ENCODE measurements at regions not wholly inside any gene's neighbourhood (a gene's known extent, or its start where the extent isn't known, plus 50 kb on each side); places are given as distances from the start of the nearest gene placed in this dataset.

DNA sequence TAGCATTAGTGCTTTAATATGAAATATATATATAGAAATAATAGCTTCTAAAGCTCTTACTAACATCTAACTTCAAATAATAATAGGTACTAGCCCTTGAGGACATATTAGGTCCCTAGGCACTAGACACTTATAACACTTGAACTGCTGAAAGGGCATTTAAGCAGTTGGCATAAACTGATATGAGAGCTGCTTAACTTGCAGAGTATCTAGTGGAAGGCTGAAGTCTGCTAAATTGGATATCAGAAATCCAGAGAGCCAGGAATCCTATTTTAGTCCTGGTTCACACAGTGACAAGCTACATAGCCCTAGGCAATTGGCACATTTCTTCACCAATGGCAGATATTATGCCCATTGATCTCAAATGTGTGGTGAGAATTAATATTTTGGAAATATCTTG, 326.9 kb upstream of the UBE2E3 start:
- TF ChIP-seq TAF1 (IDR thresholded peaks at IDR 0.05; ENCODE audit: borderline replicate concordance, low read depth, low read length) = no peak
- no peak for TF ChIP-seq POLR2AphosphoS5 (IDR thresholded peaks at IDR 0.05; ENCODE audit: low read depth, low read length)
- TF ChIP-seq POLR2A (IDR thresholded peaks at IDR 0.05; ENCODE audit: low read depth, low read length) = no peak
- FAIRE-seq (no peak), DNase-seq (ENCODE audit: insufficient read length) (no peak)

DNA sequence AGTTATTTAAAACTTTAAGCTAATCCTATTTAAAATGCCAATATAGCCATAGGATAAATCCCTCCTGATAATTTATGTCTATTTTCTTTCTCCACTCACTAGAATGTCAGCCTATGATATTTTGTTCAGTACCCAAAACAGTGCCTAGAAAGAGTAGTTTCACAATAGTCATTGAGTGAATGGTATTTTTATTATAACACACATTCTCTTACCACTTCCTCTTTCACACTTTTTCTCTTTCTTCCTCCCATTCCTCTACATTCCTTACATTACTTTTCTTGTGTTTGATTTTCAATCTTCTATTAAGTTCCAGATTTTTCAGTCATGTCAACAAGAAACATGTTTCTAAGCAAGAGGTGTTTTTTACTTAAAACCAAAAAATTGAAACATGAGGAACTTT, 327.6 kb upstream of the UBE2E3 start:
- FAIRE-seq (no peak), DNase-seq (ENCODE audit: insufficient read length) (no peak)
- TF ChIP-seq POLR2AphosphoS5 (IDR thresholded peaks at IDR 0.05; ENCODE audit: low read depth, low read length) (no peak), POLR2A (IDR thresholded peaks at IDR 0.05; ENCODE audit: low read depth, low read length) (no peak), TAF1 (IDR thresholded peaks at IDR 0.05; ENCODE audit: borderline replicate concordance, low read depth, low read length) (no peak)

DNA sequence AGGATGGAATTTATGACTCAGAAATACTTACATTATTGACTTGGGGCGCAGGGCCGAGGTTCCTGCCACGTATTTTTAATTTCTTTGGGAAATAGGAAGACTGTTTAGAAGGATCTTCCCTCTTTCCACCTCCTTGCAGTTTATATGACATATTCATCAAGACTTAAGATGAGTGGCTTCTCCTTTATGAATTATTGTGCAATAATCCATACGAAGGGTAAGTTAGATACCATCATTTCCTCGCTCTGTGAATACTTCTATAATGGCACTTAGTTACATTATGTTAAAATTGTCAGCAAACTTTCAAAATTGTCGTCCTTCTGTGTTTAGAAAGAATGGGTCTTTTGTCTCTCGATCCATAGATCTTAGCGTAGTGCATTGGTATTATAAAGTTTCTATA, 328.8 kb upstream of the UBE2E3 start:
- FAIRE-seq (no peak), DNase-seq (ENCODE audit: insufficient read length) (no peak)
- TF ChIP-seq POLR2A (IDR thresholded peaks at IDR 0.05; ENCODE audit: low read depth, low read length) = no peak
- no peak for TF ChIP-seq TAF1 (IDR thresholded peaks at IDR 0.05; ENCODE audit: borderline replicate concordance, low read depth, low read length)
- TF ChIP-seq POLR2AphosphoS5 (IDR thresholded peaks at IDR 0.05; ENCODE audit: low read depth, low read length) = no peak

DNA sequence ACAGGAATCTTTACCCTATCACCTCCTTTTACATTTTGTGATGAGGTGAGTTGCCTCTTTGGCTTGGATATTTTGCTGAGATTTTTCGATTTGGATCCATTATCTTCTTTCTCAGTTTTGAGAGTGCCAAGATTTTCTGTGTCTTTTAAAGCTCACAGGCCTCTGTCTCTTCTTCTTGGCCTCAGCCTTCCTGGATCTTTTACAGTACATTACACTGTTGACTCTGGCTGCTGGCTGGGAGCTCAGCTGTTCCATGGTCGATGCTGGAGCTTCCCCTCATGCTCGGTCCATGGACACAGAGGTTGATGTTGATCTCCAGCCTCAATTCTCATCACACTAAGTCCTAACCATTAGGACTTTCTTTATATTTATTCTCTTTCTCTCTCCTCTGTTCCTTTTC, 332.8 kb upstream of the UBE2E3 start:
- no peak for DNase-seq (ENCODE audit: insufficient read length)
- TF ChIP-seq POLR2AphosphoS5 (IDR thresholded peaks at IDR 0.05; ENCODE audit: low read depth, low read length) = no peak
- FAIRE-seq = no peak

DNA sequence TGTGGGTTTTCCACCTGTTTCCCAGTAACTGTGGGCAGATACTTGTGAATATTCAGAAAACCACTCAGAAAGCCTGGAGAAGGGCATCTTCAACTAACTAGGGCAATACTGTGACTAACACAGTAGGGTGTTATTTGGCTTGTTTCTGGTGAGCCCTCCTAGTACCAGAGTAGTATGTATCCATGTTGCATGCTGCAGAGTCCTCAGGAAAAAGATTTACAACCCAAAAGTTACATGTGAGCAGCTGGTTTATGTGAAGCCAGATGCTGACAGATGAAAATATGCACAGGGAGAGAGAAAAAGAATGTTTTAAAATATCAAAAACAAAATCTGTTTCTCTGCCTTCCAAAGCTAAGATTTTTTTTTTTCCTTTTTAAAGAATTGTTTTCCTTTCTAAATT, 333.2 kb upstream of the UBE2E3 start:
- FAIRE-seq = no peak
- DNase-seq (ENCODE audit: insufficient read length) = no peak
- no peak for TF ChIP-seq POLR2AphosphoS5 (IDR thresholded peaks at IDR 0.05; ENCODE audit: low read depth, low read length)
- TF ChIP-seq POLR2A (IDR thresholded peaks at IDR 0.05; ENCODE audit: low read depth, low read length) = no peak
- TF ChIP-seq TAF1 (IDR thresholded peaks at IDR 0.05; ENCODE audit: borderline replicate concordance, low read depth, low read length) = no peak

DNA sequence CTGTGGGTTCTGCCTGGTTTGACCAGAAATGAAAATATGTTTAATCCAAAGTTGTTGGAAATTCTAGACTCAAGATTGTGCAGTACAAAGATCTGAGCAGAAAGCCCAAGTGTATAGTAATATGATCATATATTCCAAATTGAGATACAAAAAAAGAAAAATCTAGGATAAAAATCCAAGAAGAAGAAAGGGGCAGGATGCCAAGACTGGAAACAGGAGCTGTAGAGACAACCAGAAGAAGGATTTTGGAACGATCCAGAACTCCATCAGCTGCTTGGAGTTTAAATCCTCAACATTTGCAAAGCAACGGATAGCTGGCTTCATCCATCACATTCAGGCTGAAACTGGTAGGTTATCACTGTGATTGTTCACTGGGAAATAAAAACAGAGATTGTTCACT, 333.6 kb upstream of the UBE2E3 start:
- no peak for TF ChIP-seq TAF1 (IDR thresholded peaks at IDR 0.05; ENCODE audit: borderline replicate concordance, low read depth, low read length)
- TF ChIP-seq POLR2A (IDR thresholded peaks at IDR 0.05; ENCODE audit: low read depth, low read length) = no peak
- TF ChIP-seq POLR2AphosphoS5 (IDR thresholded peaks at IDR 0.05; ENCODE audit: low read depth, low read length) = no peak
- DNase-seq (ENCODE audit: insufficient read length) = no peak
- no peak for FAIRE-seq

DNA sequence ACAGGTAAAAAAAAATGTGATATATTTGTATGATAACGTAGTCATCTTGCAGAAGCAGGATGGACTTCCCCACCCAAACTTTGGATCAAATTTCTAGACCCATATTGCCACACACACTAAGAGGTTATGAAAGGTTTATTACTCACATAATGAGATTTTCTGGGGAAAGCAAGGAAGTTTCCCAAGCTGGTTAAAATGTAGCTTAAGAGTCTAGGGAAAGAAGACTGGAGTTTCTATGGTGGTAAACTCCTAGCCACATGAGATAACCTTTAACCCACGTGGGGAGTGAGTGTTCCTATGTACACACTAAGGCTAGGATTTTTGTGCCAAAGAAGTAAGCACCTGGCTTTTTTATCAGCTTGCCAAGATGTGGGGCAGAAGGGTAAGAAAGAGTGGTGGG, 335.7 kb upstream of the UBE2E3 start:
- TF ChIP-seq TAF1 (IDR thresholded peaks at IDR 0.05; ENCODE audit: borderline replicate concordance, low read depth, low read length) (no peak), POLR2A (IDR thresholded peaks at IDR 0.05; ENCODE audit: low read depth, low read length) (no peak), POLR2AphosphoS5 (IDR thresholded peaks at IDR 0.05; ENCODE audit: low read depth, low read length) (no peak)
- FAIRE-seq (no peak), DNase-seq (ENCODE audit: insufficient read length) (no peak)

DNA sequence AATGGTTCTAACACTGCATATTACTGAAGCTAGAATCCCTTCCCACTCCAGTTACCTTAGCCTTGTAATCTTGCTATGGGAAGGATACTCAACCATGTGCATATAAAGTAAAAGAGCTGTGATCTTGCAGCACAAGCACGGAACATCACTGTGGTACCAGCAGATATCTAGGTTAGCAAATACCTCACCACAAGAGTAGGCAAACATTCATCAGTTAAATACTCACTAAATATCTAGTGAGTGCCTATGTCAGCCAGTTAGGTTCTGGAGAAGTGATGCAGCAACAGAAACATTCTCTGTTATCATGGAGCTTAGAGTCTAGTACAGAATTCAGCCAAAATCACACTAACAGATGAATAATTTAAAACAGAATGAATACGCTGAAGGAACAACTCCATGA, 349.6 kb upstream of the UBE2E3 start:
- FAIRE-seq (no peak), DNase-seq (ENCODE audit: insufficient read length) (no peak)
- TF ChIP-seq TAF1 (IDR thresholded peaks at IDR 0.05; ENCODE audit: borderline replicate concordance, low read depth, low read length) = no peak
- no peak for TF ChIP-seq POLR2A (IDR thresholded peaks at IDR 0.05; ENCODE audit: low read depth, low read length)
- no peak for TF ChIP-seq POLR2AphosphoS5 (IDR thresholded peaks at IDR 0.05; ENCODE audit: low read depth, low read length)

DNA sequence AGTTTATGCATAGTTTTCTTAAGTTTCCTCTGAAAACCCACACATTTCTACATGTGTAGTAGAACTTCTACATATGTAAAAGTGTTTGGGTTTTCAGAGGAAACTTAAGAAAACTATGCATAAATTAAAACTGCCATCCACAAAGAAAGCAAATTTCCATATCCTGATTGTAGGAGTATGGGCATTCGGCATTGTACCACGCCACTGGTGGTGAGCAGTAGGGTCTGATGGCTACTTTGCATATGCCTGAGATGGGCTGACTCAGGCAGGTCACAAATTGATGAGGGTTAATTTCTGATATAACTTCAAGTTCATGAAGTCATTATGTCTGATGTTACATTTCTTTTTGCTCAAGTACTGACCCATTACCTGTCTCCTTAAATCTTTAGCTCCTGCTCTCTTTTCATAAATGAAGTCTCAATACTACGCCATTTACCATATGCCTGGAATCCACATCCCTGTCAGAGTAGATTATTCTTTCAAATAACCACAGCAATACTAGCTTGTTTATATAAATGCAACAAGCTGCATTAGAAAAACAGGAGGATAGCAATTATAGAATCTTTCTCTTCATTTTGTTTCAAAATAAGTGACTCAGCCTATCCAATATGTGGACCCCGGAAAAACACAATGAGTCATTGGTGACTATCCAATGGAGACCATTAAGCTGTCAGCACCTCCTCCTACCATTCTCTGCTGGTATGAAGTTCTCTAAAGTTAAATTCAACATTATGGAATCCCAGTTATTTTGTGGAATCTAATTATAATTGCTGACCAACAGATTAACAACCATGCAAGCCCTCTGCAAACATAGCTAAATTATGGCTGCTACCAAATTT, 355.2 kb upstream of the UBE2E3 start:
- DNase-seq (ENCODE audit: insufficient read length) = no peak
- no peak for FAIRE-seq
- TF ChIP-seq POLR2AphosphoS5 (IDR thresholded peaks at IDR 0.05; ENCODE audit: low read depth, low read length) (no peak), TAF1 (IDR thresholded peaks at IDR 0.05; ENCODE audit: borderline replicate concordance, low read depth, low read length) (no peak), POLR2A (IDR thresholded peaks at IDR 0.05; ENCODE audit: low read depth, low read length) (no peak)

DNA sequence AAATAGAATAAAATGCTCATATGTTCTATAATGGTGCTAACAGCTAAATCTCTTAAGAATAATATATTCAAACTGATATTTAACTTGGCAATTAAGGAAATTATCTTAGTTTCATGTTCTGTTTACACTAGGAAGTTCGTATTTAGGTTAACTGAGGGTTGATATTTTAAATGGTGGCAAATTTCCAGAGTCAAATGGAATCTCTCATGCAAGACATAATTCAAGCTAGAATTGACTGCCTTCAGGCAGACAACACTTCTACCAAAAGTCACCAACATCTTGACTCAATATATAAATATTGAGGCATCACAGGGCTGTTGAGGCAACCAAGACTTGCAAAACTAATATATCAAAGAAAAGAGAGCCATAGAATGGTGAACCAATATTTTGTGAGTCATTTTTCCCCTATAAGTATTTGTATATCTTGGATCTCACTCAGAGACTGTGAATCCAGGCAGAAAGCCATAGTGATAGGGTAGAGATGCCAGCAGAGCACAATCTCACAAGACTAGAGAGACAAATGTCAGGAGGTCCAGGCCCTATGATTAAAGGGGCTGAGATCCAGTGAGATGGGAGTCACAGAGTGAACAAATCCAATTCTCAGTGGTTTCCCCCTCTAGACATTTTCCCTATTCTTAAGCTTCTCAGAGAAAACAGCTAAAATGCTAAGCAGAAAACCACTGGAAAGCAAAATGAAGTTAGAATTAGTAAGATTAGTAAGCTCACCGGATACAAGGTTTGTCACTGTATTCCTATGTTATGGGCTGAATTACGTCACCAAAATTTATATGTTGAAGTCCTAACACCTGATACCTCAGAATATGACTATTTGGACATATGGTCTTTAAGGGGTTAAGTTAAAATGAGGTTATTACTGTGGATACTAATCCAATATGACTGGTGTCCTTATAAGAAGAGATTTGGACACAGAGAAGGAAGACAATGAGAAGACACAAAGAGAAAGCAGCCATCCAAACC, 358.2 kb upstream of the UBE2E3 start:
- FAIRE-seq = no peak
- no peak for TF ChIP-seq POLR2AphosphoS5 (IDR thresholded peaks at IDR 0.05; ENCODE audit: low read depth, low read length)
- no peak for TF ChIP-seq POLR2A (IDR thresholded peaks at IDR 0.05; ENCODE audit: low read depth, low read length)
- no peak for TF ChIP-seq TAF1 (IDR thresholded peaks at IDR 0.05; ENCODE audit: borderline replicate concordance, low read depth, low read length)

DNA sequence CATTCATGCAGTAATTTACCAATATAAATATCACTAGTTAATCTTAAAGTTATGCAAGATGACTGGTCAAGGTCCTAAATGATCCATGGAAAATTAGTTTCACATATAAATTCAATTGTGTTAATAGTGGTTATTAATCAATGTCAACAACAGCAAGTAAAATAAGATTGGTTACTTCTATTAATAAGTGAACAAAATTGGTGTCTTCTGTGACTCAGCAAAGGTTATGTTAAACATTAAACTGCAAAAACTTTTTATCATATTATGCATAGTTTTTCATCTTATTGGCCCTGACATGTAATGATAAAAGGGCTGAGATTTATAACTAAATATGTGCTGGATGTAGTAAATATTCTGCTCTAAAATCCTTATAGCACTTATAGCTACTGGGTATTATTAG, 359.0 kb upstream of the UBE2E3 start:
- no peak for DNase-seq (ENCODE audit: insufficient read length)
- TF ChIP-seq POLR2A (IDR thresholded peaks at IDR 0.05; ENCODE audit: low read depth, low read length) = no peak
- no peak for TF ChIP-seq TAF1 (IDR thresholded peaks at IDR 0.05; ENCODE audit: borderline replicate concordance, low read depth, low read length)
- no peak for TF ChIP-seq POLR2AphosphoS5 (IDR thresholded peaks at IDR 0.05; ENCODE audit: low read depth, low read length)
- FAIRE-seq = no peak

More for the DNA sequence above, 358.2 kb upstream of the UBE2E3 start:
- DNase-seq (ENCODE audit: insufficient read length) = no peak
